SKM-1 treated with dmso at 0.1 percent for 144 hours (cell line): ENCODE measurements at regions not wholly inside any gene's neighbourhood (a gene's known extent, or its start where the extent isn't known, plus 50 kb on each side); places are given as distances from the start of the nearest gene placed in this dataset.
"Not testable (repeated sequence)": the region's sequence is repeated elsewhere in the genome, so short reads cannot be mapped to it uniquely, and the experiment has no call there.

Experiments
- DNase-seq: peaks from one replicate; lab custom pipeline; 2025; ENCODE audit not compliant: unreplicated experiment; lab: John Stamatoyannopoulos, UW

DNA sequence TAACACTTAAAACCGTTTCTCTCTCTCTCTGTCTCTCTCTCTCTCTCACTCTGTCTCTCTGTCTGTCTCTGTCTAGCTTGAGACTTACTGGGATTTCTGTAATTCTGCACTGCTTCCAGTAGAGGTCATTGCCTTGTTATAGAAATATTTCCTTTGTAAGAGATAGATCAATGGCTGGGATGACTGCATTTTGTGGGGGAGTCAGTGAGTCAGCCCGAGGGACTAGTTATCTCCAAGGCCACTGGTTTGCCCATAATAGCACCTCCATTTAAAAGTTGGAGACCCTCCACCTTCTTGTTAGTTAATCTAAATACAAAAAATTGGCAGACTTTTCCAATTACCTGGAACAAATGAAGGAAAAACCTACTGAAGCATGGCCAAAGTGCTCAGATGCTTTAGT, 547.2 kb downstream of the LRRC70 start:
- peak; percentile 14 for DNase-seq

GRCh38 chr5:63125392-63125791, 546.8 kb downstream of the LRRC70 start:
- DNase-seq: no peak

GRCh38 chr5:63124266-63124665, 545.6 kb downstream of the LRRC70 start:
- DNase-seq: no peak

- no peak for DNase-seq
These were observed 542.9 kb downstream of the LRRC70 start for GRCh38 chr5:63121471-63121870.

- DNase-seq: no peak
These were observed 539.6 kb downstream of the LRRC70 start for GRCh38 chr5:63118221-63118620.

GRCh38 chr5:63111891-63112290, 533.3 kb downstream of the LRRC70 start:
- DNase-seq: no peak

DNA sequence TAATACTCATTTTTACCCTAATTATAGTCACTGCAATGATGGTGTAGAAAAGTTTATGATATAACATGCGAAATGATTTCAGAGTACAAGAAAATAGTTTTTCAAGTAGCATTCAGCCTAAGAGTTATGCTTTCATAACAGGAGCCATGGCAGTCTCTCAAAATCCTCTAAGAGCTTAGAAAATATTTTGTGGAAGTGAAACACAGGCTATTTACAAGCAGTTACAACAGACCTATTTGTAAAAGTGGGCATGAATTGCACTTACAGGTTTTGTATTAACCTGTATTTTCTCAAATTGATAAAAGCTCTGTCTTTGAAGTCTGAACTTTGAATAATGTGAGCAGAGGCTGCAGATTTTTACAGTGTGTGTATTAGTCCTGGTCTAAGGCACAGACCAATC, 523.3 kb downstream of the LRRC70 start:
- no peak for DNase-seq

- no peak for DNase-seq
These were observed 518.7 kb downstream of the LRRC70 start for GRCh38 chr5:63097286-63097685.

- DNase-seq: no peak
These were observed 516.1 kb downstream of the LRRC70 start for GRCh38 chr5:63094730-63095129.

DNA sequence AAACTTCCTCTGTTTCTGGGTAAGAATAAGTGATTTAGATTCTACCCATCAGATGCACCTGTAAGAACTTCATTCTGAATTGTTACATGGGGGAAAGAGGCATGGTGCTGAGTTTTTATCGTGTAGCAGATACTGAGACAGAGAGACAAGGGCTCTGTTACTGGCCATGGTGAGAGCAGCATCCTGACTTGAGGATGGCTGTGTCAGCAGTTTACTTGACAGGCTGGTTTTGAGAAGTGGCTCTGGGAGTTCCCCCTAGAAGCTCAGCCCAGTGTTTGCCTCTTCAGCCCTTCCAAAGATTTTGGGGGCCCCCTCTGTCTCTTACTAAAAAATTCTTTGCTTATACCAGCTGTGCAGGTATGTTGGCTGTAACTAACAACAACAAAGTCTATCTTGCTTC, 510.5 kb downstream of the LRRC70 start:
- no peak for DNase-seq

DNA sequence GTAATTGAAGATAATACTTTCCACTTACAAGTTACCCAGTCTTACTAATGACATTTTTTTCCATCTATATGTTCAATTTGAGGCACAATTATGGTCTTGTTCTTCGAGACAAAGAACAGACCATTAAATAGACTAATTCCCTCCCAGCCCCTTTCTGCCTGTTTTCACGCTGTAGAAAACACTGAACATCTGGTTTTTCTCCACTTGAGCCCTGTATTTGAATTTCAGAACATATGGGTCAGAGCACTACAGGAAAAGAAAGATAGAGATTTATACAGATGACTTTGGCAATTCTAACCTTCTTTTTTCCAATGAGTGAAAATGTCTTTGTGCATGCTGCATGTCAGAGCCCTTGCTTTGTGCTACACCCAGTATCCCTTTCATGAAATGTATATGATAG, 506.9 kb downstream of the LRRC70 start:
- DNase-seq: no peak

DNA sequence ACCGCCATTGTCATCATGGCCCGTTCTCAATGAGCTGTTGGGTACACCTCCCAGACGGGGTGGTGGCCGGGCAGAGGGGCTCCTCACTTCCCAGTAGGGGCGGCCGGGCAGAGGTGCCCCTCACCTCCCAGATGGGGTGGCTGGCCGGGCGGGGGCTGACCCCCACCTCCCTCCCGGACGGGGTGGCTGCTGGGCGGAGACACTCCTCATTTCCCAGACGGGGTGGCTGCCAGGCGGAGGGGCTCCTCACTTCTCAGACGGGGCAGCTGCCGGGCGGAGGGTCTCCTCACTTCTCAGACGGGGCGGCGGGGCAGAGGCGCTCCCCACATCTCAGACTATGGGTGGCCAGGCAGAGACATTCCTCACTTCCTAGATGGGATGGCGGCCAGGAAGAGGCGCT, 505.1 kb downstream of the LRRC70 start:
- not testable (repeated sequence) for DNase-seq

- no peak for DNase-seq
These were observed 502.8 kb downstream of the LRRC70 start for GRCh38 chr5:63081402-63081801.

DNA sequence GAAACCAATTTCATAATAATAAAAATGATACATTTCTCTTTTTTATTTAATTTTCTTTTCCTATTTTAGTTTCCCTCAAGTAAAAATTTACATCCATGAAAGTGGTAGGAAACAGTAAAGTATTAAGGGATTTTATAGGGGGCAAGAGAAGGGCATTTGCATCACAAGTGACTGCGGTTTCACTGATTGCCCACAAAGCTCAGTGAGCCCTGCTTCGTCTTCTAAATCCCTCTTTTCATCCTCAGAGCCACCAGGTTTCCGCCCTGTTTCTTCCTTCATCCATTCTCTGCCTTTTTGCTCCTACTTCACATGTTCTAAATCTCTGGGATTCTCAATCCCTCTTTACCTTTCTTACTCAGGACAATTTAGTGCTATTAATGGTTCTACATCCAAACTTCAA, 491.4 kb downstream of the LRRC70 start:
- DNase-seq: no peak

- no peak for DNase-seq
These were observed 476.8 kb downstream of the LRRC70 start for GRCh38 chr5:63055421-63055820.

GRCh38 chr5:63053019-63053638, 474.5 kb downstream of the LRRC70 start:
- DNase-seq: no peak

GRCh38 chr5:63050916-63051315, 472.3 kb downstream of the LRRC70 start:
- DNase-seq: no peak

DNA sequence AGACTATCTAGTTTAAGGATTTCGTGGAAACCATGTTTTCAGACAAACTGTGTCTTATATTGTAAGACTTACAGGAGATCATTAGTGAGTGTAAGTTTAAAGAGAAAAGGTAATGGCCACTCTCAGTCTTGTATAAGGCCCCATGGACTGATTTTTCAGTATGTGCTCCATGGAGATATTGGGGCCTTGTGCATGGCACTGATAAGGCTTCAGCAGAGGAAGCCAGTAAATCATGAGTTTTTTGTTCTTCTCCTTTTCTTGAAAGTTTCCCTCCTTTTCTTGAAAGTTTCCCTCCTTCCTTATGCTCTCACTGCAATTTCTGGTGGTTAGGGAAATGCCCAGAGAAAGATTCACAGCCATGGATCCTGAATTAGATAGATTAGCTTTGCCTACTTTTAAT, 471.3 kb downstream of the LRRC70 start:
- no peak for DNase-seq

DNA sequence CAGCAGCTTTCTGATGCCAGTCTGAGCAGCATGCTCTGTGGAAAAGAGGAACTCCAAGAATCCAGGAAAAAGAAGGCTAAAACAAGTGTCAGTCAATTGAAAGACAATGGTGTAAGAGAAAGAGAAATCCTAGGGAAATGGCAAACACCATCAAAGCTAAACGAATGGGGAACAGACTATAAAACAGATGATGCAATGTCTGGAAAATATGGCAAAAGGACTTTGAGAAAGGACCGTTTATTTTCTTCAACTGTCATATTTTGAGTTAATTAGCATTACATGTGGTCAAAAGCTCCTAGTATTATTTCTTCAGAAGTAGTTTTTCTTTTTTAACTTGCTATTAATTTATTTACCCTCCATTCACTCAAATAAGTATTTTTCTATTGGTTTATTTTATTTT, 465.2 kb downstream of the LRRC70 start:
- no peak for DNase-seq

GRCh38 chr5:63032343-63032742, 453.7 kb downstream of the LRRC70 start:
- DNase-seq: no peak

- no peak for DNase-seq
These were observed 451.3 kb downstream of the LRRC70 start for GRCh38 chr5:63029891-63030290.

GRCh38 chr5:63025679-63026078, 447.1 kb downstream of the LRRC70 start:
- no peak for DNase-seq

- DNase-seq: no peak
These were observed 443.8 kb downstream of the LRRC70 start for GRCh38 chr5:63022403-63022802.

GRCh38 chr5:63011158-63011557, 432.5 kb downstream of the LRRC70 start:
- no peak for DNase-seq
